ENCODE measurements at regions not wholly inside any gene's neighbourhood (a gene's known extent, or its start where the extent isn't known, plus 50 kb on each side); places are given as distances from the start of the nearest gene placed in this dataset.
"Not testable (repeated sequence)": the region's sequence is repeated elsewhere in the genome, so short reads cannot be mapped to it uniquely, and the experiment has no call there.

DNA sequence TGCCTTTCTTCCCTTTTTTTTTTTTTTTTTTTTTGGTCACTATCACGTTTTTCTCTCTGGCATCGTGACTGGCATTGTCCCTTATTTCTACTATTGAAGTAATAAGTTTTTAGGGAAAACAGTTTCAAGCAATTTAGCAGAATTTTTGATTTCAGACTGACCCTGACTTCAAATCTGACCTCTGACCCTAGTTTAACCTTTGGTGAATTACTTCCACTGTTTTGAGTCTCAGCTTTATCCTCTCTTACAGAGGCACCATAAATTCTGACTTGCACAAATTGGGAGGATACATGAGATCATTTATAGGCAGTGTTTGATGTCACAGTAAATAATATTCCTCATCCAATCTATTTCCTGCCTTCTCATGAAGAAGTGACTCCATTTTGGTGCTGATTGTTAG, 187.0 kb downstream of the FASLG start:
- H3K4me2 ChIP-seq (ENCODE audit: insufficient read depth in 1 of 2, low read depth in 2 of 2, low read length in 2 of 2), result no peak overlapping the region
- no peaks in the 10 kb centered on the region for H3K79me1 ChIP-seq (ENCODE audit: low read depth, low read length)
- no peak overlapping the region for H2BK15ac ChIP-seq (ENCODE audit: low read length)
- no peaks in the 10 kb centered on the region for H3K9me3 ChIP-seq (ENCODE audit: insufficient read depth in 2 of 2, low read depth in 1 of 2, low read length in 1 of 2)
- no peak overlapping the region for H3K27ac ChIP-seq (ENCODE audit: low read depth, low read length)
- no peak overlapping the region for H3K56ac ChIP-seq (replicated peaks; ENCODE audit: insufficient read length, low read depth, low read length)
- FAIRE-seq, result no peak
- H2AFZ ChIP-seq (ENCODE audit: low read length), result no peak overlapping the region
- H3K23me2 ChIP-seq (ENCODE audit: low read depth, low read length), result no peaks in the 10 kb centered on the region
- no peak for TF ChIP-seq JUN (IDR thresholded peaks at IDR 0.05; ENCODE audit: low read depth, low read length)
- WGBS, 2 experiments (ENCODE audit: extremely low coverage in 1 of 2, insufficient coverage in 1 of 2, insufficient read length in 1 of 2, insufficient replicate concordance in 2 of 2, low coverage in 1 of 2, low lambda C conversion rate in 2 of 2, missing lambda C conversion rate in 1 of 2), result 100% methylated on average over 1 of the region's 2 CpGs; no CpG with 5 or more reads in 1 of the 2 experiments
- H3K4me3 ChIP-seq (ENCODE audit: extremely low read depth in 1 of 4, insufficient read depth in 2 of 4, low read depth in 3 of 4, low read length in 4 of 4), result no peak overlapping the region
- no peak overlapping the region for H3K23ac ChIP-seq (ENCODE audit: insufficient read length)
- ChIA-PET POLR2A (ENCODE audit: partially characterized antibody) (no interaction called here), CTCF (ENCODE audit: partially characterized antibody) (interaction anchor here (0.6 to 1.2 kb wide), 3 partner anchors 19 to 157 kb away, joined by 3 read pairs; no protein-coding TSS in a partner anchor)
- no peaks in the 10 kb centered on the region for H3K36me3 ChIP-seq (ENCODE audit: control insufficient read depth in 2 of 4, insufficient read depth in 4 of 4, low read length in 3 of 4)
- no peaks in the 10 kb centered on the region for H3K27me3 ChIP-seq (replicated peaks in 1 of 4; ENCODE audit: control insufficient read depth in 3 of 4, extremely low read depth in 1 of 4, insufficient read depth in 3 of 4, low read length in 3 of 4)
- no peak overlapping the region for H2BK20ac ChIP-seq (ENCODE audit: low read length)
- H2AK5ac ChIP-seq (ENCODE audit: low read depth, low read length), result no peak overlapping the region
- no peak overlapping the region for H4K5ac ChIP-seq (ENCODE audit: insufficient read length, low read depth, low read length)
- H3K9ac ChIP-seq (replicated peaks in 1 of 4; ENCODE audit: extremely low read depth in 1 of 4, low read depth in 3 of 4, low read length in 3 of 4), result no peak overlapping the region
- no peak overlapping the region for H4K91ac ChIP-seq (replicated peaks; ENCODE audit: insufficient read length, low read length)
- no peak overlapping the region for H3K14ac ChIP-seq (ENCODE audit: insufficient read length)
- peaks cover 0 to 2% (median 0%) of the 10 kb centered on the region in 4 experiments; a peak in 2 of 7 replicates for H3K4me1 ChIP-seq (replicated peaks in 1 of 4; ENCODE audit: control insufficient read depth in 3 of 4, insufficient read depth in 4 of 4, low read length in 3 of 4)
- H2BK5ac ChIP-seq (ENCODE audit: low read depth, low read length), result no peak overlapping the region
- H4K20me1 ChIP-seq (replicated peaks in 1 of 2; ENCODE audit: control insufficient read depth in 1 of 2, insufficient read depth in 2 of 2, low read length in 2 of 2), result no peaks in the 10 kb centered on the region
- no peaks in the 10 kb centered on the region for H3K79me2 ChIP-seq (ENCODE audit: control insufficient read depth in 1 of 2, insufficient read depth in 2 of 2, low read length in 2 of 2)
- no peak overlapping the region for H2BK120ac ChIP-seq (replicated peaks; ENCODE audit: low read depth, low read length)
- H2BK12ac ChIP-seq (ENCODE audit: low read depth, low read length), result no peak overlapping the region
- H3K4ac ChIP-seq (replicated peaks; ENCODE audit: insufficient read length, low read depth, low read length), result no peak overlapping the region
- no peak for DNase-seq (ENCODE audit: low read depth in 1 of 2, low spot score in 2 of 2)
- no peak overlapping the region for H4K8ac ChIP-seq (ENCODE audit: extremely low read depth, insufficient read depth, low read length)
- no peak overlapping the region for H3K18ac ChIP-seq (ENCODE audit: extremely low read depth, low read length)

DNA sequence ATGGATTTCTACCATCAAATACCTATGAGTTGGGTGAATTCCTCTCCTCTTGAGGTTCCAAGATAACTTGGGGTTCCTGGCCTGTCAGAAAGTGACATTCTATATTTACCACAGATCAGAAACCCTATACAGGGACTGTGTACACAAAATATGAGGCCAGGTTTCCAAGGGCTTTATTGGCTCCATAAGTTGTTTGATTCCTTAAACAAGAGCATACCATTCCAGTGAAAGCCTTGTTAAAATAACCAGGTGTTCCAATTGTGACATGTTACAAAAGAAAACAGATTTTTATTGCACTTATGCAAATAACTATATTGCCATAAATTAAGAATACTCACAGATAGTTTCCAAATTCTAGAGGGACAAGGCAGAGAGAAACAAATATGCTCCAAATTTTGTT, 188.9 kb downstream of the FASLG start:
- H4K91ac ChIP-seq (replicated peaks; ENCODE audit: insufficient read length, low read length); H2BK12ac ChIP-seq (ENCODE audit: low read depth, low read length); H3K56ac ChIP-seq (replicated peaks; ENCODE audit: insufficient read length, low read depth, low read length); H3K27ac ChIP-seq (ENCODE audit: low read depth, low read length); H3K9me3 ChIP-seq (ENCODE audit: insufficient read depth in 2 of 2, low read depth in 1 of 2, low read length in 1 of 2); H4K8ac ChIP-seq (ENCODE audit: extremely low read depth, insufficient read depth, low read length); H3K27me3 ChIP-seq (replicated peaks in 1 of 4; ENCODE audit: control insufficient read depth in 3 of 4, extremely low read depth in 1 of 4, insufficient read depth in 3 of 4, low read length in 3 of 4); H2AFZ ChIP-seq (ENCODE audit: low read length); H3K18ac ChIP-seq (ENCODE audit: extremely low read depth, low read length); H3K79me1 ChIP-seq (ENCODE audit: low read depth, low read length); CTCF ChIA-PET (ENCODE audit: partially characterized antibody); H2BK15ac ChIP-seq (ENCODE audit: low read length); H3K4me1 ChIP-seq (replicated peaks in 1 of 4; ENCODE audit: control insufficient read depth in 3 of 4, insufficient read depth in 4 of 4, low read length in 3 of 4); H3K4me3 ChIP-seq (ENCODE audit: extremely low read depth in 1 of 4, insufficient read depth in 2 of 4, low read depth in 3 of 4, low read length in 4 of 4); H2BK5ac ChIP-seq (ENCODE audit: low read depth, low read length); H2BK20ac ChIP-seq (ENCODE audit: low read length); H3K14ac ChIP-seq (ENCODE audit: insufficient read length); H2BK120ac ChIP-seq (replicated peaks; ENCODE audit: low read depth, low read length); H3K23me2 ChIP-seq (ENCODE audit: low read depth, low read length); H3K4ac ChIP-seq (replicated peaks; ENCODE audit: insufficient read length, low read depth, low read length); DNase-seq (ENCODE audit: low read depth in 1 of 2, low spot score in 2 of 2); H2AK5ac ChIP-seq (ENCODE audit: low read depth, low read length); H3K23ac ChIP-seq (ENCODE audit: insufficient read length); H4K20me1 ChIP-seq (replicated peaks in 1 of 2; ENCODE audit: control insufficient read depth in 1 of 2, insufficient read depth in 2 of 2, low read length in 2 of 2); H3K4me2 ChIP-seq (ENCODE audit: insufficient read depth in 1 of 2, low read depth in 2 of 2, low read length in 2 of 2); POLR2A ChIA-PET (ENCODE audit: partially characterized antibody); H3K36me3 ChIP-seq (ENCODE audit: control insufficient read depth in 2 of 4, insufficient read depth in 4 of 4, low read length in 3 of 4); H4K5ac ChIP-seq (ENCODE audit: insufficient read length, low read depth, low read length); H3K79me2 ChIP-seq (ENCODE audit: control insufficient read depth in 1 of 2, insufficient read depth in 2 of 2, low read length in 2 of 2); FAIRE-seq; H3K9ac ChIP-seq (replicated peaks in 1 of 4; ENCODE audit: extremely low read depth in 1 of 4, low read depth in 3 of 4, low read length in 3 of 4): not testable (repeated sequence)

Data from H1 (cell line).